H9 (cell line): ENCODE measurements at regions not wholly inside any gene's neighbourhood (a gene's known extent, or its start where the extent isn't known, plus 50 kb on each side); places are given as distances from the start of the nearest gene placed in this dataset.

ENCODE experiments used
- DNase-seq: peaks from one replicate; pipeline ENCODE4 v3.0.0-alpha.2; 2017
- H2AFZ ChIP-seq: one replicate; pipeline ENCODE4 v1.6.1; 2013; ENCODE audit warnings: mild to moderate bottlenecking, low read length, control low read depth, moderate library complexity
- H2AK5ac ChIP-seq: 2 replicates; pipeline ENCODE4 v1.6.1; 2013; ENCODE audit warnings: low read length, control low read depth, mixed read lengths; ENCODE audit not compliant: insufficient read length
- H2BK120ac ChIP-seq: one replicate; pipeline ENCODE4 v1.6.1; 2013; ENCODE audit warnings: low read depth, mild to moderate bottlenecking, low read length, control low read depth, inconsistent platforms; ENCODE audit not compliant: poor library complexity, severe bottlenecking
- H2BK12ac ChIP-seq: 2 replicates; pipeline ENCODE4 v1.6.1; 2013; ENCODE audit warnings: low read length, control low read depth, mixed read lengths, low read depth; ENCODE audit not compliant: insufficient read length
- H2BK15ac ChIP-seq: 2 replicates; pipeline ENCODE4 v1.6.1; 2013; ENCODE audit warnings: low read depth, low read length, control low read depth
- H2BK20ac ChIP-seq: one replicate; pipeline ENCODE4 v1.6.1; 2013; ENCODE audit warnings: low read depth, mild to moderate bottlenecking, low read length, control low read depth, inconsistent platforms; ENCODE audit not compliant: poor library complexity, severe bottlenecking
- H2BK5ac ChIP-seq: 2 replicates; pipeline ENCODE4 v1.6.1; 2013; ENCODE audit warnings: low read length, control low read depth, mixed read lengths; ENCODE audit not compliant: insufficient read length
- H3K14ac ChIP-seq: 2 replicates; pipeline ENCODE4 v1.6.1; 2013; ENCODE audit warnings: low read length, control low read depth; ENCODE audit not compliant: insufficient read depth
- H3K18ac ChIP-seq: 2 replicates; pipeline ENCODE4 v1.6.1; 2013; ENCODE audit warnings: low read depth, mild to moderate bottlenecking, mixed read lengths, low read length, control low read depth; ENCODE audit not compliant: insufficient read length
- H3K23ac ChIP-seq: 2 replicates; pipeline ENCODE4 v1.6.1; 2013; ENCODE audit warnings: low read length, control low read depth, mixed read lengths, low read depth; ENCODE audit not compliant: insufficient read length
- H3K23me2 ChIP-seq: 2 replicates; pipeline ENCODE4 v1.6.1; 2013; ENCODE audit warnings: low read depth, mild to moderate bottlenecking, mixed read lengths, low read length, control low read depth; ENCODE audit not compliant: insufficient read length, poor library complexity, severe bottlenecking
- H3K27ac ChIP-seq: 2 replicates; pipeline ENCODE4 v1.5.1; 2013; ENCODE audit warnings: low read length, control low read depth, mixed read lengths, low read depth; ENCODE audit not compliant: insufficient read length
- H3K27me3 ChIP-seq: 2 replicates; pipeline ENCODE4 v1.6.1; 2013; ENCODE audit warnings: low read length, control low read depth, inconsistent platforms; ENCODE audit not compliant: insufficient read depth
- H3K4ac ChIP-seq: 2 replicates; pipeline ENCODE4 v1.6.1; 2013; ENCODE audit warnings: low read depth, mild to moderate bottlenecking, control low read depth, inconsistent platforms, low read length, moderate library complexity
- H3K4me1 ChIP-seq: 2 replicates; pipeline ENCODE4 v1.6.1; 2013; ENCODE audit warnings: low read length, control low read depth, inconsistent platforms; ENCODE audit not compliant: insufficient read depth
- H3K4me2 ChIP-seq: 2 replicates; pipeline ENCODE4 v1.6.1; 2013; ENCODE audit warnings: low read length, control low read depth, mixed read lengths; ENCODE audit not compliant: insufficient read length, insufficient read depth
- H3K56ac ChIP-seq: 2 replicates; pipeline ENCODE4 v1.6.1; 2013; ENCODE audit warnings: low read depth, mild to moderate bottlenecking, mixed read lengths, low read length, control low read depth; ENCODE audit not compliant: insufficient read length
- H3K79me1 ChIP-seq: 2 replicates; pipeline ENCODE4 v1.6.1; 2013; ENCODE audit warnings: low read depth, mild to moderate bottlenecking, moderate library complexity, low read length, control low read depth, inconsistent platforms; ENCODE audit not compliant: insufficient read depth, poor library complexity, severe bottlenecking
- H3K79me2 ChIP-seq: 2 replicates; pipeline ENCODE4 v1.6.1; 2013; ENCODE audit warnings: low read length, control low read depth, inconsistent platforms; ENCODE audit not compliant: insufficient read depth
- H3K9ac ChIP-seq: 2 replicates; pipeline ENCODE4 v1.6.1; 2013; ENCODE audit warnings: low read length, control low read depth, mixed read lengths; ENCODE audit not compliant: insufficient read length; ENCODE audit errors: extremely low read depth
- H3K9me3 ChIP-seq: one replicate; pipeline ENCODE4 v1.6.1; 2013; ENCODE audit warnings: low read depth, low read length, inconsistent platforms; ENCODE audit not compliant: control insufficient read depth
- H3T11ph ChIP-seq: one replicate; pipeline ENCODE4 v1.6.1; 2013; ENCODE audit warnings: mild to moderate bottlenecking, low read length, control low read depth, inconsistent platforms
- H4K20me1 ChIP-seq: one replicate; pipeline ENCODE4 v1.6.1; 2013; ENCODE audit not compliant: control insufficient read depth, insufficient read length, insufficient read depth
- H4K5ac ChIP-seq: 2 replicates; pipeline ENCODE4 v1.6.1; 2013; ENCODE audit warnings: low read depth, mild to moderate bottlenecking, mixed read lengths, low read length, control low read depth; ENCODE audit not compliant: insufficient read length
- H4K8ac ChIP-seq: replicated peaks from 2 replicates; pipeline ENCODE4 v1.6.1; 2013; ENCODE audit warnings: low read length, control low read depth, mixed read lengths, low read depth; ENCODE audit not compliant: insufficient read length
- H4K91ac ChIP-seq: 2 replicates; pipeline ENCODE4 v1.6.1; 2013; ENCODE audit warnings: low read depth, mild to moderate bottlenecking, moderate library complexity, mixed read lengths, low read length, control low read depth; ENCODE audit not compliant: insufficient read length
- H3K27ac Mint-ChIP-seq, 3 experiments: 2 replicates in 2 of 3; 3 replicates in 1 of 3; pipeline ENCODE4 v1.8.0; 2020 to 2021; ENCODE audit warnings: mixed read lengths in 3 of 3, mild to moderate bottlenecking in 1 of 3, moderate library complexity in 1 of 3
- H3K27me3 Mint-ChIP-seq: 2 replicates; pipeline ENCODE4 v1.8.0; 2021; ENCODE audit warnings: low read depth, mild to moderate bottlenecking, moderate library complexity, mixed read lengths
- H3K36me3 Mint-ChIP-seq, 3 experiments: 2 replicates in 2 of 3; 3 replicates in 1 of 3; pipeline ENCODE4 v1.8.0; 2020 to 2021; ENCODE audit warnings: low read depth in 3 of 3, mixed read lengths in 3 of 3; ENCODE audit not compliant: insufficient read depth in 1 of 3
- H3K4me1 Mint-ChIP-seq, 2 experiments: 2 replicates each; pipeline ENCODE4 v1.8.0; 2020; ENCODE audit warnings: mixed read lengths in 2 of 2
- H3K4me3 Mint-ChIP-seq, 2 experiments: 2 replicates in 1 of 2; 3 replicates in 1 of 2; pipeline ENCODE4 v1.8.0; 2020 to 2021; ENCODE audit warnings: mild to moderate bottlenecking in 2 of 2, mixed read lengths in 2 of 2, moderate library complexity in 1 of 2
- H3K9me3 Mint-ChIP-seq, 2 experiments: 2 replicates in 1 of 2; 3 replicates in 1 of 2; pipeline ENCODE4 v1.8.0; 2020; ENCODE audit warnings: mild to moderate bottlenecking in 2 of 2, mixed read lengths in 2 of 2, moderate library complexity in 1 of 2
- CTCF ChIP-seq: fragments of 200-600 bp; sonication (generic); conservative IDR thresholded peaks from 3 replicates; pipeline ENCODE4 v1.8.0; 2021; ENCODE audit warnings: antibody characterized with exemption, mild to moderate bottlenecking
- WGBS: extraction: QIAGEN DNeasy Blood & Tissue Kit; methylation state at CpG from one replicate; pipeline ENCODE4 v1.1.7; 2013; ENCODE audit warnings: missing lambda C conversion rate, low lambda C conversion rate, mixed read lengths; ENCODE audit not compliant: insufficient read length; ENCODE audit errors: extremely low coverage; 5-methylcytosine and 5-hydroxymethylcytosine counted together

- no peak overlapping the region for H4K91ac ChIP-seq
- Mint-ChIP-seq H3K27ac (no peak overlapping the region), H3K36me3 (peaks cover 0 to 7% (median 4%) of the 10 kb centered on the region in 3 experiments; a peak in 4 of 7 replicates), H3K4me3 (no peak overlapping the region), H3K9me3 (peaks cover 3 to 4% of the 10 kb centered on the region in 2 experiments; a peak in 4 of 5 replicates), H3K27me3 (no peaks in the 10 kb centered on the region), H3K4me1 (peaks cover 14 to 20% of the 10 kb centered on the region in 2 experiments)
- H3K9me3 ChIP-seq = no peaks in the 10 kb centered on the region
- H3K4me1 ChIP-seq = no peaks in the 10 kb centered on the region
- no peak overlapping the region for H2BK20ac ChIP-seq
- H3K27ac ChIP-seq = no peak overlapping the region
- H3K4me2 ChIP-seq = no peak overlapping the region
- no peak overlapping the region for H4K5ac ChIP-seq
- no peak overlapping the region for H2AFZ ChIP-seq
- no peaks in the 10 kb centered on the region for H4K20me1 ChIP-seq
- no peak overlapping the region for H2BK15ac ChIP-seq
- H2BK120ac ChIP-seq = no peak overlapping the region
- H3K18ac ChIP-seq = no peak overlapping the region
- no CpG with 5 or more reads among the region's 6 CpGs for WGBS
- H3K4ac ChIP-seq = no peak overlapping the region
- no peak overlapping the region for H3K9ac ChIP-seq
- H3K79me2 ChIP-seq = no peaks in the 10 kb centered on the region
- no peaks in the 10 kb centered on the region for H3K27me3 ChIP-seq
- DNase-seq = no peak
- H3K23me2 ChIP-seq = no peaks in the 10 kb centered on the region
- no peak for TF ChIP-seq CTCF
- no peak overlapping the region for H3K14ac ChIP-seq
- H3T11ph ChIP-seq = no peak overlapping the region
- H2BK5ac ChIP-seq = no peak overlapping the region
- H3K23ac ChIP-seq = no peak overlapping the region
- no peaks in the 10 kb centered on the region for H3K79me1 ChIP-seq
- no peak overlapping the region for H3K56ac ChIP-seq
- H4K8ac ChIP-seq = no peak overlapping the region
- no peak overlapping the region for H2BK12ac ChIP-seq
- no peak overlapping the region for H2AK5ac ChIP-seq
Observed at GRCh38 chr13:40129467-40129866, 474.0 kb downstream of the COG6 start.
